Endothelial cell of umbilical vein (primary cell): ENCODE measurements at regions not wholly inside any gene's neighbourhood (a gene's known extent, or its start where the extent isn't known, plus 50 kb on each side); places are given as distances from the start of the nearest gene placed in this dataset.

Source experiments
- BruUV-seq: library from RNA; stranded (reverse); fragments of 400-500 nt; replicated peaks from 2 replicates; lab custom pipeline; 2021; lab: Mats Ljungman, UMichigan
- CTCF ChIA-PET: fragments of 300-600, 350-600 bp; sonication (Branson Sonifier 250); formaldehyde crosslinking; loops from one replicate; lab custom pipeline; 2021; ENCODE audit warnings: antibody characterized with exemption, inconsistent platforms; lab: Charles Lee
- POLR2A ChIA-PET: fragments of 300-600, 350-600 bp; sonication (Branson Sonifier 250); formaldehyde crosslinking; loops from one replicate; lab custom pipeline; 2021; ENCODE audit warnings: antibody characterized with exemption, inconsistent platforms; lab: Charles Lee
- DNase-seq: peaks from one replicate; pipeline ENCODE4 v3.0.0-alpha.2; 2011; ENCODE audit warnings: low read depth, low spot score
- FAIRE-seq: peaks from 2 replicates; lab custom pipeline; 2011; peaks lifted over from hg19 to GRCh38; lab: Jason Lieb, UNC
- H2AFZ ChIP-seq: 2 replicates; pipeline ENCODE4 v1.6.0; 2012; ENCODE audit warnings: low read depth, low read length, control low read depth, inconsistent platforms
- H3K27ac ChIP-seq: 2 replicates; pipeline ENCODE4 v1.5.1; 2011; ENCODE audit warnings: low read depth, mild to moderate bottlenecking, control low read depth, low read length, moderate library complexity; ENCODE audit not compliant: insufficient read depth
- H3K27me3 ChIP-seq, 2 experiments: 2 replicates each; pipeline versions ENCODE4 v1.6.0 to v1.6.1; 2011; ENCODE audit warnings: low read length in 2 of 2, mixed read lengths in 1 of 2; ENCODE audit not compliant: control insufficient read depth in 2 of 2, insufficient read depth in 2 of 2
- H3K36me3 ChIP-seq, 2 experiments: 2 replicates in 1 of 2; 3 replicates in 1 of 2; pipeline ENCODE4 v1.5.1; 2011; ENCODE audit warnings: low read length in 2 of 2, mild to moderate bottlenecking in 1 of 2, moderate library complexity in 1 of 2; ENCODE audit not compliant: control insufficient read depth in 2 of 2, insufficient read depth in 2 of 2; ENCODE audit errors: extremely low read depth in 1 of 2
- H3K4me1 ChIP-seq: 3 replicates; pipeline ENCODE4 v1.5.1; 2011; ENCODE audit warnings: mild to moderate bottlenecking, low read length; ENCODE audit not compliant: control insufficient read depth, insufficient read depth; ENCODE audit errors: extremely low read depth
- H3K4me2 ChIP-seq: 2 replicates; pipeline ENCODE4 v1.6.1; 2011; ENCODE audit warnings: low read length, control low read depth, mixed read lengths; ENCODE audit not compliant: insufficient read depth
- H3K4me3 ChIP-seq, 3 experiments: fragments of 200-600 bp in 1 of 3; sonication (generic), shearing (Covaris generic) in 1 of 3; replicated peaks in 1 of 3; 2 replicates each; pipeline ENCODE4 v1.5.1; 2011 to 2016; ENCODE audit warnings: control low read depth in 3 of 3, low read length in 3 of 3, mild to moderate bottlenecking in 2 of 3, inconsistent platforms in 1 of 3, low read depth in 1 of 3, moderate library complexity in 1 of 3; ENCODE audit not compliant: insufficient read depth in 1 of 3
- H3K79me2 ChIP-seq: 2 replicates; pipeline ENCODE4 v1.6.0; 2012; ENCODE audit warnings: low read length, inconsistent platforms; ENCODE audit not compliant: control insufficient read depth, insufficient read depth
- H3K9ac ChIP-seq: replicated peaks from 2 replicates; pipeline ENCODE3; 2011; ENCODE audit warnings: low read length, control low read depth; ENCODE audit not compliant: insufficient read depth; ENCODE audit errors: extremely low read depth
- H3K9me1 ChIP-seq: replicated peaks from 3 replicates; pipeline ENCODE4 v1.6.0; 2011; ENCODE audit warnings: mild to moderate bottlenecking, low read length; ENCODE audit not compliant: control insufficient read depth, insufficient read depth; ENCODE audit errors: extremely low read depth
- H3K9me3 ChIP-seq: replicated peaks from 2 replicates; pipeline ENCODE4 v1.5.1; 2012; ENCODE audit warnings: low read length, inconsistent platforms; ENCODE audit not compliant: control insufficient read depth, insufficient read depth
- H4K20me1 ChIP-seq: replicated peaks from 2 replicates; pipeline ENCODE3; 2011; ENCODE audit warnings: mild to moderate bottlenecking, low read length; ENCODE audit not compliant: control insufficient read depth, insufficient read depth; ENCODE audit errors: extremely low read depth
- EZH2 ChIP-seq: IDR thresholded peaks from 2 replicates; pipeline ENCODE4 v1.6.1; 2012; ENCODE audit warnings: borderline replicate concordance, low read depth, mild to moderate bottlenecking, moderate library complexity, low read length, inconsistent platforms; ENCODE audit not compliant: severe bottlenecking
- FOS ChIP-seq: IDR thresholded peaks from 2 replicates; pipeline ENCODE4 v1.6.1; 2011; ENCODE audit warnings: mild to moderate bottlenecking, low read length, moderate library complexity, borderline replicate concordance; ENCODE audit not compliant: insufficient read depth
- GATA2 ChIP-seq: IDR thresholded peaks from 2 replicates; pipeline ENCODE4 v1.7.0; 2011; ENCODE audit warnings: low read depth, mild to moderate bottlenecking, moderate library complexity, mixed read lengths, low read length; ENCODE audit not compliant: insufficient read length, insufficient read depth
- JUN ChIP-seq: IDR thresholded peaks from 2 replicates; pipeline ENCODE4 v1.6.1; 2011; ENCODE audit warnings: borderline replicate concordance, low read depth; ENCODE audit not compliant: insufficient read length, insufficient read depth
- MYC ChIP-seq: IDR thresholded peaks from one replicate; pipeline ENCODE4 v1.6.1; 2011; ENCODE audit warnings: mild to moderate bottlenecking, low read depth, low read length
- POLR2A ChIP-seq: IDR thresholded peaks from 2 replicates; pipeline ENCODE4 v1.6.1; 2012; ENCODE audit warnings: low read depth, mild to moderate bottlenecking, control low read depth, low read length
- POLR2AphosphoS5 ChIP-seq: IDR thresholded peaks from 2 replicates; pipeline ENCODE4 v1.6.1; 2012; ENCODE audit warnings: low read depth, mild to moderate bottlenecking, control low read depth, low read length, moderate library complexity; ENCODE audit not compliant: insufficient read depth
- dilution Hi-C: fragments of 300-500 bp; cut with MboI; formaldehyde crosslinking; loops from one replicate; pipeline ENCODE4 v1.15.0; 2019; ENCODE audit warnings: low sequenced_read_pairs; ENCODE audit not compliant: extremely low pct_ligation_motif_present
- intact Hi-C: fragments of 100-400 bp; cut with micrococcal nuclease; formaldehyde crosslinking; loops from one replicate; pipeline ENCODE4 v1.10.0; 2022
- TF ChIP-seq, protein P1 (sequence below): IDR thresholded peaks from 2 replicates; pipeline ENCODE4 v1.6.1; 2011; ENCODE audit not compliant: insufficient read depth, insufficient read length
- TF ChIP-seq, protein P2 (sequence below), 2 donors: IDR thresholded peaks; 1 replicate in 1 of 2; 2 replicates in 1 of 2; pipeline ENCODE4 v1.5.1; 2011; ENCODE audit warnings: low read length in 2 of 2, mild to moderate bottlenecking in 2 of 2, moderate library complexity in 2 of 2, control low read depth in 1 of 2, inconsistent platforms in 1 of 2, low read depth in 1 of 2; ENCODE audit not compliant: insufficient read depth in 1 of 2; ENCODE audit errors: extremely low read depth in 1 of 2

DNA sequence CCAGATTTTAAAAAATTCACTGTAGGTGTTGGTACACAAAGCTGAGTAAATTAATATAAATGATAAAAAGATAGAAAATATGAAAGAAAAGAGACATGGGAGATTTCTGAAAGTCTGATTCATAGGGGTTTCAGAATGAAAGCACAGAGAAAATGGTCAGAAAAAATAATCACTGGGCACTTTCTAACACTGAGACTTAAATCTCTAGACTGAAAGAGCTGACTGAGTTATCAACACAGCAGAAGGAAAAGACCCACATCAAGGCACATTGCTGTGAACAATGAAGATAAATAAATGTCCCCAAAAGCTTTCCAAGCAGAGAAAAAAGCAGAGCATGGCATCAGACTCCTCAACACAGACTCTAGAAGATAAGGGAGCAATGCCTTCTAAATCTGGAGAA is 277.2 kb downstream of the BCL2 start:
- peaks cover 0 to 6% of the 10 kb centered on the region in 2 experiments for H3K27me3 ChIP-seq
- BruUV-seq, result no TSS peak
- H3K4me3 ChIP-seq, result no peak overlapping the region
- no peak overlapping the region for H3K27ac ChIP-seq
- no peak for FAIRE-seq
- no peak overlapping the region for H3K4me2 ChIP-seq
- dilution Hi-C loops (no loop called here), intact Hi-C loops (no loop called here)
- no peaks in the 10 kb centered on the region for H3K79me2 ChIP-seq
- TF ChIP-seq FOS (no peak), POLR2AphosphoS5 (no peak), POLR2A (no peak), GATA2 (no peak), JUN (no peak), MYC (no peak), EZH2 (no peak)
- TF ChIP-seq, protein P1, sequence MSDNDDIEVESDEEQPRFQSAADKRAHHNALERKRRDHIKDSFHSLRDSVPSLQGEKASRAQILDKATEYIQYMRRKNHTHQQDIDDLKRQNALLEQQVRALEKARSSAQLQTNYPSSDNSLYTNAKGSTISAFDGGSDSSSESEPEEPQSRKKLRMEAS, result no peak
- TF ChIP-seq, protein P2, sequence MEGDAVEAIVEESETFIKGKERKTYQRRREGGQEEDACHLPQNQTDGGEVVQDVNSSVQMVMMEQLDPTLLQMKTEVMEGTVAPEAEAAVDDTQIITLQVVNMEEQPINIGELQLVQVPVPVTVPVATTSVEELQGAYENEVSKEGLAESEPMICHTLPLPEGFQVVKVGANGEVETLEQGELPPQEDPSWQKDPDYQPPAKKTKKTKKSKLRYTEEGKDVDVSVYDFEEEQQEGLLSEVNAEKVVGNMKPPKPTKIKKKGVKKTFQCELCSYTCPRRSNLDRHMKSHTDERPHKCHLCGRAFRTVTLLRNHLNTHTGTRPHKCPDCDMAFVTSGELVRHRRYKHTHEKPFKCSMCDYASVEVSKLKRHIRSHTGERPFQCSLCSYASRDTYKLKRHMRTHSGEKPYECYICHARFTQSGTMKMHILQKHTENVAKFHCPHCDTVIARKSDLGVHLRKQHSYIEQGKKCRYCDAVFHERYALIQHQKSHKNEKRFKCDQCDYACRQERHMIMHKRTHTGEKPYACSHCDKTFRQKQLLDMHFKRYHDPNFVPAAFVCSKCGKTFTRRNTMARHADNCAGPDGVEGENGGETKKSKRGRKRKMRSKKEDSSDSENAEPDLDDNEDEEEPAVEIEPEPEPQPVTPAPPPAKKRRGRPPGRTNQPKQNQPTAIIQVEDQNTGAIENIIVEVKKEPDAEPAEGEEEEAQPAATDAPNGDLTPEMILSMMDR (IDR thresholded peaks at IDR 0.05; ENCODE audit: extremely low read depth in 1 of 2, insufficient read depth in 1 of 2, low read depth in 1 of 2, low read length in 2 of 2), result no peak
- no peaks in the 10 kb centered on the region for H4K20me1 ChIP-seq
- DNase-seq, result no peak
- no peaks in the 10 kb centered on the region for H3K36me3 ChIP-seq
- H3K9me3 ChIP-seq, result no peaks in the 10 kb centered on the region
- no peak overlapping the region for H3K9ac ChIP-seq
- H2AFZ ChIP-seq, result no peak overlapping the region
- no peaks in the 10 kb centered on the region for H3K9me1 ChIP-seq
- ChIA-PET CTCF (interaction anchor here (0.8 kb wide), 1 partner anchor 26 kb away, joined by 4 read pairs; no protein-coding TSS in a partner anchor), POLR2A (no interaction called here)
- H3K4me1 ChIP-seq, result no peaks in the 10 kb centered on the region
